ENCODE measurements at regions not wholly inside any gene's neighbourhood (a gene's known extent, or its start where the extent isn't known, plus 50 kb on each side); places are given as distances from the start of the nearest gene placed in this dataset.

DNA sequence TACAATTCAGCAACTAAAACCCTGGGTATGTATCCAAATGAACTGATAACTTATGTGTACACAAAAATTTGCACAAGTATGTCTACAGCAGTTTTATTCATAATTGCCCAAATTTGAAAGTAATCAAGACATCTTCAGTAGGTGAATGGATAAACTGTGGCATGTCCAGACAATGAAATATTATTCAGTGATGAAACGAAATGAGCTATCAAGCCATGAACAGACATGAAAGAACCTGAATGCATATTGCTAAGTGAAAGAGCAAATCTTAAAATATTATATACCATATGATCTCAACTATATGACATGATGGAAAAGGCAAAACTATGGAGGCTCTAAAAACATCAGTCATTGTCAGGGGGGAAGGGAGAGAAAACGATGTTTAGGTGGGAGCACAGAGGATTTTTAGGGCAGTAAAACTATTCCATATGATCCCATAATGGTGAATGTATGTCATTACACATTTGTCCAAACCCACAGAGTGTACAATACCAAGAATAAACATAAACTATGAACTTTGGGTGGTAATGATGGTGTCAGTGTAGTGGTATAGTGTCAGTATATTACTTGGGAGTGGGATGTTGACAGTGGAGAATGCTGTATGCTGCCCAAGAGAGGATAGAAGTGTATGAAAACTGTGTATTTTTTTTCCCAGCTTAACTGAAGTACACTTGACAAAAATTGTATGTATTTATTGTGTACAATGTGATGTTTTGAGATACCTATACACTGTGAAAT is 92.8 kb upstream of the PPP2R5A start:
- no peak for DNase-seq

- DNase-seq: no peak
Observed at GRCh38 chr1:212196355-212196754, 88.9 kb upstream of the PPP2R5A start.

- DNase-seq: no peak
Observed at GRCh38 chr1:212201461-212201860, 83.7 kb upstream of the PPP2R5A start.

DNA sequence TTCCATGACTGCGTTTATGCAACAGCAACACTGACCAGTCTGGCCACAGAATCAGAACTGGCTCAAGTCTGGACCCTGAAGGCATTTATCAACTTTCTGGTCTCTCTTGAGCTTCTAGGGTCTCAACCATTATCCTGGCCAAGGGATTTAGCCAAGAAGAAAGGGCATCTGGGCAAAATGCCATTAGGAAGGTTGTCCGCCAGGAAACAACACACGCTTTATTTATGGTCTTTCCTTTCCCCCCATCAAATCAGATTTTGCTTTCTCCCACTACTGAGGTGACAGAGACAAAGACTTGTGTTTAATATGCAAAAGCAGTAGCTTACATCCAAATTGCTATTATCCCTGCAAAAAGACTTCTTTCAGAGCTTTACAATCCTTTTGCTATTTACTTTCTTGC is 81.6 kb upstream of the PPP2R5A start:
- no peak for DNase-seq

DNA sequence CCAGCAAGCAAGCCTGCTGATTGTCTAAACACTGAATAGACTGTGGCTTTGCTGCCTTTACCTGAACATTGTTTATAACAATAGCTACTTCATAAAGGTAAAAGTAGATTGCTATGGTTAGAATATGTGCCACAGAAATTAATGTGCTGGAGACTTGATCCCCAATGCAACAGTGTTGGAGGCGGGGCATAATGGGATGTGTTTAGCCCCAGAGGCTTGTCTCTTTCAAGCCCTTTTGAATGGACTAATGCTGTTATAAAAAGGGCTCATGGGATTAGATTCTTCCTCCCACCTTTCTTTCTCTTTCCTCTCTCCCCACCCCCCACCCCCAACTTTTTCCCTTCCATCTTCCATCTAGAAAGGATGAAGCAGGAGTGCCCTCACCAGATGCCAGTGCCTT is 80.2 kb upstream of the PPP2R5A start:
- DNase-seq: no peak

- no peak for DNase-seq
Observed at GRCh38 chr1:212205843-212206242, 79.4 kb upstream of the PPP2R5A start.

GRCh38 chr1:212207118-212207517 is 78.1 kb upstream of the PPP2R5A start:
- no peak for DNase-seq

DNA sequence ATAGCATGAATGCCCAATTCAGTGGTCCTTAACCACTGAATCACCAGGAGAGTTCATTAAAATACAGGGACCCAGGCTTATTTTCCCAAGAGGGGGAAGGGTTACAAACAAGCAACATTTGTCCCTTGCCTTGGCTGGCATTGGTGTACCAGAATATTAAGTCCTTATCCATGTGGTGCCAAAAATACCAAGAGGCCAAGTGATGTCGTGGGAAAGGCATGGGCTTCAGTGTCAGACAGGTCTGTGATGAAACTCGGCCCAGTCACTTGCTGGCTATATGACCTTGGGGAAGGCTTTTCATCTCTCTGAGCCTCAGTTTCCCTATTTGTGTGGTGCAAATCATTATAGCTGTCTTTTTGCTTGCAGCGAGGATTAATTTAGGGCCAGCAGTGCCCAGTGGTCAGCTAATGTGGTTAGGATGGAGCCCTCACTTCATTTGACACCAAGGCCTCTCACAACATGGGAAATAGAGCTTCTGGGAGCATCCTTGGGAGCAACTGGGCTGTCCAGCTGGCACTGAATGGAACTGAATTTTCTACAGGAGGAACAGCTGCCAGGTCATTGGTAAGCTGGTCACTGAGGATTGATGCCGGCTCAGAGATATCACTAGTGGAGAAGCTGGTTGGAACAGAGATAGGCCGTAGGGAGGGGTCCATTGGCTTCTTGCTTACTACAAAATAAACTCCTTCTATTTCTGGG is 77.2 kb upstream of the PPP2R5A start:
- no peak for DNase-seq

DNA sequence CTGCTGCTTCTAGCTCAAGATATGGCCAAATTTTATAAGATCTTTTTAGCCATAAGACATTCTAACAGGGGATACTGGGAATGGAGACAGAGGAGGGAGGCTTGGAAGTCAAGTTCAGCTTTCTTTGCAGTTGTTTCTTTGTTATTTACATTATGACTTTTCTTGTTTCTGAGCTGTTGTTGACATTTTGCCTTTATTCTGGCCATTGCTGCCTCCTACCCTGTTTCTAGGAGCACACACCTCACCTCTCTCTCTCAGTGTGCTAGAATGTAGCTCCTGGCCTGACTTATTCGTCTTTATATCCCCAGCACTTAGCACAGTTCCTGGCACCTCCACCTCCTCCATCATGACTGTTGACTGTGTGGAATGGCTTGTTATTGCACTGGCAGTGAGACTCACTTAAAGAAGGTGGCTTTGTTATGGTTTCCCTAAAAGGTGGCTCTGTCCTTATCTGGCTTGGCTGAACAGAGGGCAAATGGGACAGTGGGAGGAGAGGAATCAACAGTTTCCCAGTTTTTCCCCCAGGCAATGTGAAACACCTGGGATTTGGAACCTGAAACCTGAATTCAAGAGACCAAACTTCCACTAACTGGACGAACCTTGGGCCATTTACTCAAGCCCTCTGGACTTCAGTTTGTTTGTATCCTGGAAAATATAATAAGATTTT is 76.1 kb upstream of the PPP2R5A start:
- no peak for DNase-seq

DNA sequence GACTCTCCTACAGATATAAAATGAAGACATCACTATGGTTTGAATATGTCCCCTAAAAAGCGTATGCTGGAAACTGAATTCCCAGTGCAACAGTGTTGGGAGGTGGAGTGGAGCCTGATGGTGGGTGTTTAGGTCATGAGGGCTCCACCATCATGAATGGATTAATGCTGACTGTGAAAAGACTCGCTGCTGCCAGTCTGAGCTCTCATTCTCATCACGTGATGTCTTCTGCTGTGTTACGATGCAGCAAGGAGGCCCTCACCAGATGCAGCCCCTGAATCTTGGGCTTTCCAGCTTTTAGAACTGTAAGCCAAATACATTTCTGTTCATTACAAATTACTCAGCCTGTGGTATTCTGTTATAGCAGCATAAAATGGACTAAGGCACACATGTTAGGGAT is 73.8 kb upstream of the PPP2R5A start:
- no peak for DNase-seq

DNA sequence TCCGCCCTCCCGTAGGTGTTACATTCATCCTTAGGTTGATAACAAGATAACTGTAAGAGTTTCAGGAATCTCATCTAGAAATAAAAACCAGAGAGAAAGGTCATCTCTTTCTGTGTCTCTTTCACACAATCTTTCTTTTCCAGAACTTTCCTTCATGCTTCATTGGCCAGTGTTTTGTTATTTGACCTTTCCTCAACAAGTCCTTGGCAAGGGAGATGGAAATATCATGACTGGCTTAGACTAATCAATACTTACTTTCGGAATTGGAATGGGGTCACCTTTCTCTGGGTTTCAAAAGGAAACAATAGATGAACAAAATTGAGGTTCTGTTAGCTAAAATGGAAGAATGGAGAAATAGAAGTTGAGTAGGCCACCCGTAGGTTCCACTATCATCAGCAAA is 72.9 kb upstream of the PPP2R5A start:
- DNase-seq: no peak

GRCh38 chr1:212212906-212213305 is 72.3 kb upstream of the PPP2R5A start:
- no peak for DNase-seq

DNA sequence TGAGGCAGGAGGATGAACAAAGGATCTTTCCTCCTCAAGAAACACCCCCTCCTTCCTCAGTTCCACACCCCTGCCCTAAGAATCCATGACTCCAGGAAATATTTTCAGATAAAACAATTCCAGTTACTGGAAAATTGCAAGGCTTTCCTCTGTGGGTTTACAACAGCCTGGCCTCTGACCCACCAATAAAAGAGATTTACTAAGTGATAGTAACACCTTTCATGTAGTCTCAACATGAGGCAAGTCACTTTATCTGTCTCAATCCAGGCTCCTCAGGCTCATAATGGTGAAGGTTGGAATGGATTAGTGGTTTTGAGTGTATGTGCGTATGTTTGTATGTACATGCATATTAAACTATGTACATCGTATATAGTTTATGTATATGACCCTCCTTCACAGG is 71.4 kb upstream of the PPP2R5A start:
- no peak for DNase-seq

- no peak for DNase-seq
Observed at GRCh38 chr1:212214325-212214724, 70.9 kb upstream of the PPP2R5A start.

DNA sequence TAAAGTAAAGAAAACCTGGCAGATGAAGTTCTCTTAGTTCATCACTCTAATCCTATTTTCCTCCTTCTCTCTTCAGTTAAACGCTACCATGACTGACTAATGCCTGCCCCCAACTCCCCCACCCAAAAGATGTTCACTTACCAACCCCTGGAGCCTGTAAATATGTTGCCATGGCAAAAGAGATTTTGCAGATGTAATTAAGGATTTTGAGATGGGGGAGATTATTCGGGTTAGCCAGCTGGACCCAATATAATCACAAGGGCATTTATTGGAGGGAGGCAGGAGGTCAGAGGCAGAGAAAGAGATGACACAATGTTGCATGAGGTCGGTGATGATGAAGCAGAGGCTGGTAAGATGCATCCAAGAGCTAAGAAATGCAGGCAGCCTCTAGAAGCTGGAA is 69.3 kb upstream of the PPP2R5A start:
- DNase-seq: no peak

- no peak for DNase-seq
Observed at GRCh38 chr1:212217633-212218032, 67.6 kb upstream of the PPP2R5A start.

DNA sequence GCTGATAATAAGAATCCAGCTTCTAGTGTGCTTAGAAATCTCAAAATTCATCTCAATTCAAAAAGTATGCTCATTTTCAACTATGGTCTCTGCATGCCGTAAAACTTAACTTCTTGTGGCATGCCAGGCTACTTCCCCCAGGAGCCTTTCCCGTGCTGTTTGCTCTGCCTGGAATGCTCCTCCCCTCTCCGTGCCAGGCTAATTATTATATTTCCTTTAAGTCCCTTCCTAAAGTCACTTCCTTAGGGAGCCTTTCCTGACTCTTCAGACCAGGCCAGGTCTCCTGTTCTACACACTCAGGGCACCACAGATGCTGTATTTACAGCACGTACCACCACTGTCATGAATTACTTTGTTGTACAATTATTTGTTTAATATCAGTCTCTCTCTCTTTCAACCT is 67.1 kb upstream of the PPP2R5A start:
- DNase-seq: no peak

- DNase-seq: no peak
Observed at GRCh38 chr1:212218911-212219310, 66.3 kb upstream of the PPP2R5A start.

GRCh38 chr1:212219679-212220463 is 65.3 kb upstream of the PPP2R5A start:
- no peak for DNase-seq

GRCh38 chr1:212221801-212222200 is 63.4 kb upstream of the PPP2R5A start:
- DNase-seq: no peak

- DNase-seq: no peak
Observed at GRCh38 chr1:212224102-212224501, 61.1 kb upstream of the PPP2R5A start.

GRCh38 chr1:212225416-212225815 is 59.8 kb upstream of the PPP2R5A start:
- no peak for DNase-seq

GRCh38 chr1:212225871-212226302 is 59.3 kb upstream of the PPP2R5A start:
- DNase-seq: no peak

Data from NK-92 treated with Interleukin-12 subunit alpha and Interleukin-12 subunit beta, amount 100 ng/mL, for 24 hours (cell line).